Breast epithelium (tissue), 3 donors: ENCODE measurements at regions not wholly inside any gene's neighbourhood (a gene's known extent, or its start where the extent isn't known, plus 50 kb on each side); places are given as distances from the start of the nearest gene placed in this dataset.

Experiments
- POLR2A ChIP-seq: fragments of 450-650 bp; IDR thresholded peaks from one replicate; pipeline ENCODE4 v1.6.1; 2016; ENCODE audit warnings: antibody characterized with exemption, mild to moderate bottlenecking, moderate library complexity
- POLR2AphosphoS5 ChIP-seq, 3 donors: sonication (generic); formaldehyde crosslinking; IDR thresholded peaks; one replicate each; pipeline ENCODE4 v1.6.1; 2017; ENCODE audit warnings: antibody characterized with exemption in 3 of 3

DNA sequence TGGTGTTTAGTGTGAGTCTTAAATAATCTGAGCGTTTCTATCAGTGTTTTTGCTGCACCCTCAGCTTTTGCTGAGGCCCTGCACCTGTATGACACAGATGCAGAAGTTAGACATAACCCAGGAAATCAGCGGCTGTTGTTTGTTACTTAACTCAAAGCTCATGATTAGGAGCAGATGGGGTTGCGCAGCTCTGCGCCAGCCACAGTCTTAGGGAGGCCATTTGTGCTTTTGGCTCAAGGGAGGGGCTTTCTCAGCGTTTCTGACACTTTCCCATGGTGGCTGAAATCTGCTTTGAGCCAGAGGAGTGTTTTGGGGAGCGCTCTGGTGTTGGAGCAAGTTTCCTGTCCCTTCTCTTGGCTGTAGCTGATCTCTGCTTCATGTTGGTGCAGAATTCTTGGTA is 433.8 kb downstream of the NAF1 start:
- TF ChIP-seq POLR2AphosphoS5 (IDR thresholded peaks at IDR 0.05) (no peak), POLR2A (no peak)
